CD14-positive monocyte (primary cell): ENCODE measurements at regions not wholly inside any gene's neighbourhood (a gene's known extent, or its start where the extent isn't known, plus 50 kb on each side); places are given as distances from the start of the nearest gene placed in this dataset.

ENCODE experiments used
- DNase-seq, 3 donors: peaks; one replicate each; pipeline ENCODE4 v3.0.0-alpha.2; 2011 to 2022
- H2AFZ ChIP-seq: 2 replicates; pipeline ENCODE4 v1.6.0; 2012; ENCODE audit warnings: mild to moderate bottlenecking, low read depth, low read length, inconsistent platforms; ENCODE audit not compliant: insufficient read depth, poor library complexity, severe bottlenecking
- H3K27ac ChIP-seq, 2 donors: 1 replicate in 1 of 2; 2 replicates in 1 of 2; pipeline ENCODE4 v1.5.1; 2012 to 2013; ENCODE audit warnings: low read length in 2 of 2, control low read depth in 1 of 2, inconsistent platforms in 1 of 2, low read depth in 1 of 2, mild to moderate bottlenecking in 1 of 2
- H3K27me3 ChIP-seq, 2 donors: one replicate each; pipeline versions ENCODE4 v1.6.0 to v1.6.1; 2011 to 2013; ENCODE audit warnings: low read length in 2 of 2; ENCODE audit not compliant: control insufficient read depth in 2 of 2, insufficient read depth in 2 of 2
- H3K36me3 ChIP-seq, 2 donors: replicated peaks in 1 of 2; 1 replicate in 1 of 2; 2 replicates in 1 of 2; pipeline versions ENCODE4 v1.5.1 to v1.6.1; 2012 to 2013; ENCODE audit warnings: low read length in 2 of 2, control low read depth in 1 of 2, inconsistent platforms in 1 of 2, mild to moderate bottlenecking in 1 of 2; ENCODE audit not compliant: insufficient read depth in 2 of 2, control insufficient read depth in 1 of 2
- H3K4me1 ChIP-seq, 2 donors: 1 replicate in 1 of 2; 2 replicates in 1 of 2; pipeline versions ENCODE4 v1.5.1 to v1.6.1; 2012 to 2013; ENCODE audit warnings: low read length in 2 of 2, control low read depth in 1 of 2, inconsistent platforms in 1 of 2, mild to moderate bottlenecking in 1 of 2, moderate library complexity in 1 of 2; ENCODE audit not compliant: insufficient read depth in 2 of 2, control insufficient read depth in 1 of 2
- H3K4me2 ChIP-seq: replicated peaks from 2 replicates; pipeline ENCODE3; 2012; ENCODE audit warnings: low read length, moderate library complexity, mild to moderate bottlenecking; ENCODE audit not compliant: poor library complexity, severe bottlenecking; ENCODE audit errors: extremely low read depth
- H3K4me3 ChIP-seq, 3 experiments: fragments of 200-600 bp in 1 of 3; sonication (generic) in 1 of 3; replicated peaks in 1 of 3; 1 replicate in 2 of 3; 2 replicates in 1 of 3; pipeline ENCODE4 v1.5.1; 2011 to 2013; ENCODE audit warnings: low read length in 3 of 3, mild to moderate bottlenecking in 3 of 3, control low read depth in 2 of 3, low read depth in 2 of 3, inconsistent platforms in 1 of 3, moderate library complexity in 1 of 3
- H3K79me2 ChIP-seq: 2 replicates; pipeline ENCODE4 v1.6.0; 2012; ENCODE audit warnings: mild to moderate bottlenecking, control low read depth, inconsistent platforms, low read length, moderate library complexity; ENCODE audit not compliant: insufficient read depth
- H3K9ac ChIP-seq: 2 replicates; pipeline ENCODE4 v1.6.0; 2017; ENCODE audit warnings: low read length, mild to moderate bottlenecking; ENCODE audit not compliant: insufficient read depth, poor library complexity, severe bottlenecking
- H3K9me3 ChIP-seq, 2 donors: replicated peaks in 1 of 2; 1 replicate in 1 of 2; 2 replicates in 1 of 2; pipeline versions ENCODE4 v1.5.1 to v1.6.1; 2012 to 2013; ENCODE audit warnings: low read length in 2 of 2, control low read depth in 1 of 2; ENCODE audit not compliant: control insufficient read depth in 1 of 2, insufficient read depth in 1 of 2
- H4K20me1 ChIP-seq: 2 replicates; pipeline ENCODE4 v1.6.0; 2012; ENCODE audit warnings: mild to moderate bottlenecking, low read length, control low read depth, moderate library complexity; ENCODE audit not compliant: insufficient read depth
- H3K27ac Mint-ChIP-seq, 7 donors: one replicate each; pipeline ENCODE4 v1.8.0; 2020; ENCODE audit warnings: mild to moderate bottlenecking in 7 of 7, mixed read lengths in 7 of 7, moderate library complexity in 6 of 7, inconsistent platforms in 2 of 7
- H3K27me3 Mint-ChIP-seq, 3 donors: one replicate each; pipeline ENCODE4 v1.8.0; 2021 to 2022; ENCODE audit warnings: low read depth in 3 of 3, mild to moderate bottlenecking in 3 of 3, mixed read lengths in 3 of 3, moderate library complexity in 3 of 3, inconsistent platforms in 1 of 3
- H3K36me3 Mint-ChIP-seq, 2 donors: one replicate each; pipeline ENCODE4 v1.8.0; 2020; ENCODE audit warnings: mixed read lengths in 2 of 2, inconsistent platforms in 1 of 2, mild to moderate bottlenecking in 1 of 2
- H3K4me1 Mint-ChIP-seq: one replicate; pipeline ENCODE4 v1.8.0; 2020; ENCODE audit warnings: mild to moderate bottlenecking, mixed read lengths
- H3K4me3 Mint-ChIP-seq, 2 donors: one replicate each; pipeline ENCODE4 v1.8.0; 2020; ENCODE audit warnings: mild to moderate bottlenecking in 2 of 2, mixed read lengths in 2 of 2, moderate library complexity in 1 of 2
- H3K9me3 Mint-ChIP-seq, 7 donors: one replicate each; pipeline ENCODE4 v1.8.0; 2020 to 2022; ENCODE audit warnings: mixed read lengths in 7 of 7, mild to moderate bottlenecking in 6 of 7, moderate library complexity in 6 of 7, inconsistent platforms in 2 of 7
- CTCF ChIP-seq: fragments of 200-600 bp; IDR thresholded peaks from one replicate; pipeline ENCODE4 v1.8.0; 2022; ENCODE audit warnings: antibody characterized with exemption, mild to moderate bottlenecking
- whole genome bisulfite sequencing: methylation state at CpG from one replicate; pipeline ENCODE4 v1.1.5; 2013; ENCODE audit warnings: missing lambda C conversion rate; ENCODE audit not compliant: insufficient coverage; 5-methylcytosine and 5-hydroxymethylcytosine counted together
- intact Hi-C, 2 donors: fragments of 100-400 bp; cut with micrococcal nuclease; formaldehyde crosslinking; loops; one replicate each; pipeline versions ENCODE4 v1.15.0 to v1.15.1; 2023

GRCh38 chr14:27320261-27320660 lies 722.4 kb upstream of the NOVA1 start:
- H3K4me3 ChIP-seq: no peak overlapping the region
- no peaks in the 10 kb centered on the region for H4K20me1 ChIP-seq
- H3K27ac ChIP-seq: no peak overlapping the region
- no peaks in the 10 kb centered on the region for H3K4me1 Mint-ChIP-seq
- H3K79me2 ChIP-seq: no peaks in the 10 kb centered on the region
- no peak overlapping the region for H3K4me2 ChIP-seq
- H3K9me3 ChIP-seq: peaks cover 7 to 8% of the 10 kb centered on the region in 2 donors
- TF ChIP-seq CTCF: no peak
- no peaks in the 10 kb centered on the region for H3K27me3 ChIP-seq
- no peak overlapping the region for H2AFZ ChIP-seq
- H3K36me3 Mint-ChIP-seq: no peaks in the 10 kb centered on the region
- no peak overlapping the region for H3K9ac ChIP-seq
- H3K36me3 ChIP-seq: no peaks in the 10 kb centered on the region
- peaks cover 0 to 6% (median 0%) of the 10 kb centered on the region in 7 donors for H3K9me3 Mint-ChIP-seq
- H3K4me3 Mint-ChIP-seq: no peak overlapping the region
- no peak for DNase-seq
- intact Hi-C loops: no loop called here
- H3K27me3 Mint-ChIP-seq: peaks cover 0 to 1% (median 0%) of the 10 kb centered on the region in 3 donors
- H3K4me1 ChIP-seq: no peaks in the 10 kb centered on the region
- no peak overlapping the region for H3K27ac Mint-ChIP-seq

- Histone ChIP-seq H3K9me3 (peaks cover 7 to 11% of the 10 kb centered on the region in 2 donors), H3K36me3 (no peaks in the 10 kb centered on the region), H3K79me2 (no peaks in the 10 kb centered on the region), H3K9ac (no peak overlapping the region), H3K4me3 (no peak overlapping the region), H3K4me2 (no peak overlapping the region), H4K20me1 (no peaks in the 10 kb centered on the region), H2AFZ (no peak overlapping the region), H3K27me3 (no peaks in the 10 kb centered on the region), H3K4me1 (no peaks in the 10 kb centered on the region), H3K27ac (no peak overlapping the region)
- WGBS: 100% methylated on average over 1 of the region's 3 CpGs
- intact Hi-C loops: no loop called here
- no peak for TF ChIP-seq CTCF
- Mint-ChIP-seq H3K27ac (no peak overlapping the region), H3K36me3 (no peaks in the 10 kb centered on the region), H3K4me1 (no peaks in the 10 kb centered on the region), H3K4me3 (no peak overlapping the region), H3K9me3 (peaks cover 0 to 9% (median 0%) of the 10 kb centered on the region in 7 donors), H3K27me3 (peaks cover 0 to 1% (median 0%) of the 10 kb centered on the region in 3 donors)
- no peak for DNase-seq
Measured at GRCh38 chr14:27327095-27327494, 729.3 kb upstream of the NOVA1 start.
